ENCODE measurements at regions not wholly inside any gene's neighbourhood (a gene's known extent, or its start where the extent isn't known, plus 50 kb on each side); places are given as distances from the start of the nearest gene placed in this dataset.
"Not testable (repeated sequence)": the region's sequence is repeated elsewhere in the genome, so short reads cannot be mapped to it uniquely, and the experiment has no call there.

- no peaks in the 10 kb centered on the region for H3K4me1 Mint-ChIP-seq
- no peak for TF ChIP-seq CTCF (IDR thresholded peaks at IDR 0.05)
- no peaks in the 10 kb centered on the region for H3K36me3 Mint-ChIP-seq (ENCODE audit: low read depth)
- H3K27me3 Mint-ChIP-seq (ENCODE audit: low read depth, poor library complexity), result peaks cover 5% of the 10 kb centered on the region
- no peak overlapping the region for H3K4me3 Mint-ChIP-seq
- H3K27ac Mint-ChIP-seq, result peak overlapping the region; percentile 5
- H3K9me3 Mint-ChIP-seq, result peaks cover 8% of the 10 kb centered on the region
- DNase-seq, result no peak
Measured at GRCh38 chr3:39712413-39713048, 96.9 kb upstream of the MYRIP start.

- not testable (repeated sequence) for H3K4me3 Mint-ChIP-seq; H3K4me1 Mint-ChIP-seq; H3K27me3 Mint-ChIP-seq (ENCODE audit: low read depth, poor library complexity); H3K9me3 Mint-ChIP-seq; H3K36me3 Mint-ChIP-seq (ENCODE audit: low read depth); H3K27ac Mint-ChIP-seq; DNase-seq
Measured at GRCh38 chr3:39713341-39713740, 96.1 kb upstream of the MYRIP start.

GRCh38 chr3:39716849-39717248, 92.6 kb upstream of the MYRIP start:
- H3K4me1 Mint-ChIP-seq, result peaks cover 5% of the 10 kb centered on the region
- H3K9me3 Mint-ChIP-seq, result peaks cover 5% of the 10 kb centered on the region
- H3K4me3 Mint-ChIP-seq, result no peak overlapping the region
- no peak for TF ChIP-seq CTCF (IDR thresholded peaks at IDR 0.05)
- no peaks in the 10 kb centered on the region for H3K36me3 Mint-ChIP-seq (ENCODE audit: low read depth)
- no peak for DNase-seq
- H3K27ac Mint-ChIP-seq, result no peak overlapping the region
- H3K27me3 Mint-ChIP-seq (ENCODE audit: low read depth, poor library complexity), result peaks cover 2% of the 10 kb centered on the region

- Mint-ChIP-seq H3K36me3 (ENCODE audit: low read depth) (no peaks in the 10 kb centered on the region), H3K27me3 (ENCODE audit: low read depth, poor library complexity) (peaks cover 2% of the 10 kb centered on the region), H3K4me3 (no peak overlapping the region)
Measured at GRCh38 chr3:39718674-39719595, 90.5 kb upstream of the MYRIP start.

GRCh38 chr3:39721076-39721475, 88.3 kb upstream of the MYRIP start:
- H3K9me3 Mint-ChIP-seq, result no peaks in the 10 kb centered on the region
- DNase-seq, result no peak

More at GRCh38 chr3:39718674-39719595, 90.5 kb upstream of the MYRIP start:
- peaks cover 4% of the 10 kb centered on the region for H3K9me3 Mint-ChIP-seq
- H3K4me1 Mint-ChIP-seq, result peaks cover 5% of the 10 kb centered on the region
- DNase-seq, result no peak
- peak overlapping the region; percentile 73 for H3K27ac Mint-ChIP-seq
- no peak for TF ChIP-seq CTCF (IDR thresholded peaks at IDR 0.05)

More at GRCh38 chr3:39721076-39721475, 88.3 kb upstream of the MYRIP start:
- Mint-ChIP-seq H3K27me3 (ENCODE audit: low read depth, poor library complexity) (peaks cover 2% of the 10 kb centered on the region), H3K36me3 (ENCODE audit: low read depth) (no peaks in the 10 kb centered on the region), H3K27ac (no peak overlapping the region), H3K4me1 (peaks cover 5% of the 10 kb centered on the region), H3K4me3 (no peak overlapping the region)
- no peak for TF ChIP-seq CTCF (IDR thresholded peaks at IDR 0.05)

Measured in nephron progenitor cell (in vitro differentiated cells).